ENCODE measurements at regions not wholly inside any gene's neighbourhood (a gene's known extent, or its start where the extent isn't known, plus 50 kb on each side); places are given as distances from the start of the nearest gene placed in this dataset.

DNA sequence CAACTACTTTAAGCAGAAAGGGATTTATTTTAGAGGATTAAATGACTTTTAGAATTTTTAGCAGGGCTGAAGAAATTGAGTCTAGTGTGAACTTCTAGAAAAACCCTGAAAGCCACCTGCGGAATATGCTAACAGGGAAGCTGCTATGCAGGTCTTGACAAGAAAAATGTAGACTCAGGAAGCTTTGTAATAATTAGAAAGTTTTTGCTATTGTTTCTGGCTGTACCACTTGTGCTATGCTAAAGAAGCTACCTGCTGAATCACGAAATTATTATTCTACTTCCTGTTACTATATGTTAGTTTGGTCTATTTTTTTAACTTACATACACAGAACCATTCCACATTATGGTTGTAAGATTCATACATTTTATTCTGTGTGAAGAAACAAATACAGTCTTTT, 74.0 kb upstream of the CHSY3 start:
- TF ChIP-seq CTCF (IDR thresholded peaks at IDR 0.05 in 8 of 11, conservative IDR thresholded peaks at IDR 0.05 in 3 of 11), result no peak
- TF ChIP-seq POLR2AphosphoS5 (IDR thresholded peaks at IDR 0.05), result no peak

Data from spleen (tissue), 7 donors.